SK-N-SH (cell line): ENCODE measurements at regions not wholly inside any gene's neighbourhood (a gene's known extent, or its start where the extent isn't known, plus 50 kb on each side); places are given as distances from the start of the nearest gene placed in this dataset.

Source experiments
- CTCF ChIP-seq: fragments of 200-600 bp; sonication (generic); IDR thresholded peaks from 2 replicates; pipeline ENCODE4 v1.6.1; 2017; ENCODE audit warnings: antibody characterized with exemption, mild to moderate bottlenecking, moderate library complexity
- EP300 ChIP-seq, 2 experiments: IDR thresholded peaks; 2 replicates each; pipeline versions ENCODE4 v1.4.0 to v1.6.1; 2012; ENCODE audit warnings: borderline replicate concordance in 1 of 2, low read depth in 1 of 2, low read length in 1 of 2
- TAF1 ChIP-seq: IDR thresholded peaks from 2 replicates; pipeline ENCODE4 v1.6.1; 2012; ENCODE audit warnings: low read depth, mild to moderate bottlenecking, low read length, moderate library complexity, borderline replicate concordance
- TCF12 ChIP-seq: IDR thresholded peaks from 2 replicates; pipeline ENCODE4 v1.4.0; 2012

- TF ChIP-seq CTCF (no peak), TCF12 (no peak), EP300 (IDR thresholded peaks at IDR 0.05; ENCODE audit: borderline replicate concordance in 1 of 2, low read depth in 1 of 2, low read length in 1 of 2) (no peak), TAF1 (no peak)
Measured at GRCh38 chr22:48263431-48263765, 1500.9 kb downstream of the TBC1D22A start.
